Fibroblast of villous mesenchyme (primary cell): ENCODE measurements at regions not wholly inside any gene's neighbourhood (a gene's known extent, or its start where the extent isn't known, plus 50 kb on each side); places are given as distances from the start of the nearest gene placed in this dataset.
"Not testable (repeated sequence)": the region's sequence is repeated elsewhere in the genome, so short reads cannot be mapped to it uniquely, and the experiment has no call there.

Experiments used
- DNase-seq: peaks from one replicate; pipeline ENCODE4 v3.0.0-alpha.2; 2010; ENCODE audit warnings: low read depth
- H3K4me3 ChIP-seq: 2 replicates; pipeline ENCODE4 v1.5.1; 2011; ENCODE audit warnings: low read depth, mild to moderate bottlenecking, low read length
- TF ChIP-seq, protein P1 (sequence below): IDR thresholded peaks from 2 replicates; pipeline ENCODE4 v1.5.1; 2012; ENCODE audit warnings: low read depth, mild to moderate bottlenecking, low read length; ENCODE audit not compliant: insufficient read depth

DNA sequence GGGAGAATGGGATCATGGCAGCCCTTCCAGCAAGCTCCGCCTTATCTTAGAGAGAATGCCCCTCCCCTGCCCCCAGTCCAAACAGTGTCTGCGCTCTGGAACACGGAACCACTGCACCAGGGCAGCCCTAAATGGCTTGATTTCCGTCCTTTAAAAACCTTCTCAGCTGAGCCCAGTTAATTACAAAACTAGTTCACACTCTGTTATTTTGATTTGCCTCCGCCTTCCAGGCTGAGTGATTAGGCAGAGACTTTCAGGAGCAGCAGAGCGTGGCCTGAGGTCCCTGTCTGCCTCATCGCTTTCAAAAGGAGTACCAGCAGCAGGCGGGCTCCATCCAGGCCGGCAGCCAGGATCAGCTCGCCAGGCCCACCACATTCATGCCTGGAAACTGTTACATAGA lies 313.0 kb downstream of the BRD1 start:
- TF ChIP-seq, protein P1, sequence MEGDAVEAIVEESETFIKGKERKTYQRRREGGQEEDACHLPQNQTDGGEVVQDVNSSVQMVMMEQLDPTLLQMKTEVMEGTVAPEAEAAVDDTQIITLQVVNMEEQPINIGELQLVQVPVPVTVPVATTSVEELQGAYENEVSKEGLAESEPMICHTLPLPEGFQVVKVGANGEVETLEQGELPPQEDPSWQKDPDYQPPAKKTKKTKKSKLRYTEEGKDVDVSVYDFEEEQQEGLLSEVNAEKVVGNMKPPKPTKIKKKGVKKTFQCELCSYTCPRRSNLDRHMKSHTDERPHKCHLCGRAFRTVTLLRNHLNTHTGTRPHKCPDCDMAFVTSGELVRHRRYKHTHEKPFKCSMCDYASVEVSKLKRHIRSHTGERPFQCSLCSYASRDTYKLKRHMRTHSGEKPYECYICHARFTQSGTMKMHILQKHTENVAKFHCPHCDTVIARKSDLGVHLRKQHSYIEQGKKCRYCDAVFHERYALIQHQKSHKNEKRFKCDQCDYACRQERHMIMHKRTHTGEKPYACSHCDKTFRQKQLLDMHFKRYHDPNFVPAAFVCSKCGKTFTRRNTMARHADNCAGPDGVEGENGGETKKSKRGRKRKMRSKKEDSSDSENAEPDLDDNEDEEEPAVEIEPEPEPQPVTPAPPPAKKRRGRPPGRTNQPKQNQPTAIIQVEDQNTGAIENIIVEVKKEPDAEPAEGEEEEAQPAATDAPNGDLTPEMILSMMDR: no peak
- H3K4me3 ChIP-seq: no peak overlapping the region
- no peak for DNase-seq

DNA sequence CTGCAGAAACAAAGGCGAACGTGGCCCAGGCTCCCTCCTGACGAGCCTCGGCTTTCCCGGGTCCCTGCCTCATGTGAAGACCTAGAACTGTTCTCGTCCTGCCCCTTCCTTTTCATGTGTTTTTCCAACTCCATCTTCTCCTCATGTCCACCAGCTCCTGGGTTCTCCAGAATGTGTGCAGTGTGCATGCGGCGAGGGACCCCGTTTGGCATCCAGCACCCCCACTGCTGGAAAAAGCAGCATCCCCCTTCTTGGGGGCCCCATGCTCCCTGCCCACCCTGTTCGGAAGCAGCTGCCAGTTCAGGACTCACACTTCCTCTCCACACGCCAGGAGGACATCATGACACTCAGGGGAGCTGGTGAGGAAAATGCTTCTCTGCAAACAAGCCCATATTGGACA lies 313.5 kb downstream of the BRD1 start:
- no peak overlapping the region for H3K4me3 ChIP-seq
- DNase-seq: no peak
- TF ChIP-seq, protein P1: no peak

DNA sequence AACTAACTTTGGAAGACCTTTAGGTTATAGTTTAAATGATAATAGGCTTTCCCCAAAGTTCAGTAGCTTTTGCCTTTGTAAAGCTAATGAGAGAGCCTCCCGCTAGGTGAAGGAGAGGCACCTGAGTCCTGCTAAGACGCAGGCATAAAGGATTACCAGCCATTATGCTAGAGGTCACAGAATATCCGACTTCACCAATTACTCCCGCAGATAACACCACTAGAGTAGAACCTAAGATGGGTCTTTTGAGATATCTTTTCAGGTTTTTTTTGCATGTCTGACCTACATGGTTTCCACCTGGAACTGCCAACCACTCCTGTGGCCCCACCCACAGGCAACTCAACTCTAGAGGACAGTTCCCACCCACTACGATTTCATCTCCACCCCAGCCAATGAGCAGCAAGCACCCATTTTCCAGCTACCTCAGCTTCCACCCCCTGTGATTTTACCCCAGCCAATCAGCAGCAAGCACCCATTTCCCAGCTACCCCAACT lies 314.3 kb downstream of the BRD1 start:
- H3K4me3 ChIP-seq: no peak overlapping the region
- TF ChIP-seq, protein P1: no peak
- DNase-seq: no peak

DNA sequence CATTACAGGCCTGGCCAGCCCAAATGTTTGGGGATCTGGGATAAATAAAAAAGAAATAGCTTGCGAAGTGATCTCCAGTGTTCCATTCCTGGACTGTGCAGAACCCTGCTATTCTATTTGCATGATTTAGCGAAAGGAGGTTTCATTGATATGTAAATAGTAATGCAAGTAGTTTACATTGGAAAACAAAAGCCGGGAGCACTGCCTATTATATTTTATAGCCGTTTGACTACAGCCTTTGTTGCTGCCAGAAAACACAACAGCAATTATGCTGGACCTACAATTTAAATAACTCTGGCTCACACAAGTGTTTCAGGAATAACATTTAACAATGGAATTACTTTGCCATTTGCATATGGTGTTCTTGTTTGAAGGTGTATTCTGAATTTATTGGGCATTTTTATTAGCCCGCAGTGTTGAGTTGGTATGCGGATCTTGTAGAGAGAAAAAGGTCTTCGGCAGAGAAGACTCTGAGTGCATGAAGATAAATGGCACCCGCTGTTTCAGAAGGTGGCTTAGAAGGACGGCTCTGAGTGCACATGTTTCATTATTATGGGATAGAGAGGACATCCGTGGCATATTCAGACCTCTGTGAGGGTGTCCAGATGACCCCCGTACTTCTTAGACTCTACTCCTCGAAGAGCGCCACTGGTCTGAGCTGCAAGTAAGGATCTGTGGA lies 315.0 kb downstream of the BRD1 start:
- no peak overlapping the region for H3K4me3 ChIP-seq
- TF ChIP-seq, protein P1: no peak
- no peak for DNase-seq

DNA sequence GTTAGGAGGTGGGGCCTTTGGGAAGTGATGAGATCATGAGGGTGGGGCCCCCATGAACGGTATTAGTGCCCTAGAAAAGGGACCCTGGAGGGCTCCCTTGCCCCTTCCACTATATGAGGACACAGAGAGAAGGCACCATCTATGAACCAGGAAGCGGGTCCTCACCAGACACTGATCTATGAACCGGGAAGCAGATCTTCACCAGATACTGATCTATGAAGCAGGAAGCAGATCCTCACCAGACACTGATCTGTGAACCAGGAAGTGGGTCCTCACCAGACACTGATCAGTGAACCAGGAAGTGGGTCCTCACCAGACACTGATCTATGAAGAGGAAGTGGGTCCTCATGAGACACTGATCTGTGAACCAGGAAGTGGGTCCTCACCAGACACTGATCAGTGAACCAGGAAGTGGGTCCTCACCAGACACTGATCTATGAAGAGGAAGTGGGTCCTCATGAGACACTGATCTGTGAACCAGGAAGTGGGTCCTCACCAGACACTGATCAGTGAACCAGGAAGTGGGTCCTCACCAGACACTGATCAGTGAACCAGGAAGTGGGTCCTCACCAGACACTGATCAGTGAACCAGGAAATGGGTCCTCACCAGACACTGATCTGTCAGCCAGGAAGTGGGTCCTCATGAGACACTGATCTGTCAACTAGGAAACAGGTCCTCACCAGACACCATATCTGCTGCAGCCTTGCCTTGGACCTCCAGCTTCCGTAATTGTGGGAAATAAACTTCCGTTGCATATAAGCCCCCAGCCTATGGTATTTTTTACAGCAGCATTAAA lies 316.1 kb downstream of the BRD1 start:
- not testable (repeated sequence) for DNase-seq, H3K4me3 ChIP-seq

DNA sequence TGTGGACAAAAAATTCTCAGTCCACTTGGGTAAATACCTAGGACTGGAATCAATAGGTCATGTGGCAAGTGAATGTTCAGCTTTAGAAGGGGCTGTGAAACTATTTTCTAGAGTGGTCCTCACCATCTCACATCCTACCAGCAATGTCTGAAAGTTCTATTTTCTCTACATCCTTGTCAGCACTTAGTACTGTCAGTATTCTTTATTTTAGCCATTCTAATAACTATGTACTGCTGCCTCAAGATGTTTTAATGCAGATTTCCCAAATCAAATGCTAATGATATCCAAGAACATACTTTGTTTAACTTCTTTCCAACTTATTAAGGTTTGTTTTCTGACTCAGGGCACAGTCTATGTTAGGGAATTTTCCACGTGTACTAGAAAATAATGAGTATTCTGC lies 317.0 kb downstream of the BRD1 start:
- TF ChIP-seq, protein P1: no peak
- no peak for DNase-seq
- no peak overlapping the region for H3K4me3 ChIP-seq

DNA sequence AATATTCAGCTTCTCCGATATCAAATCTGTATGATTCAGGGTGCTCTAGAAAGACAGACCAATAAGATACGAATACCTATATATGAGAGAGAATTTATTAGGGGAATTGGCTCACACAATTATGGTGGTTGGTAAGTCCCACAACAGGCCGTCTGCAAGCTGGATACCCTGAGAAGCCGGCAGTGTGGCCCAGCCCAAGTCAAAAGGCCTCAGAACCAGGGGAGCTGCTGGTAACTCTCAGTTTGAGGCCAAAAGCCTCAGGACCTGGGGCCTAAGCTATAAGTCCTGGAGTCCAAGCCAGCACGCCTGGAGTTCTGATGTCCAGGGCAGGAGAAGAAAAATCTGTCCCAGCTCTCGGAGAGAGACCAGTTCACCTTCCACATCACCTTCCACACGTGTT lies 318.7 kb downstream of the BRD1 start:
- no peak for DNase-seq
- TF ChIP-seq, protein P1: no peak
- H3K4me3 ChIP-seq: no peak overlapping the region
